ENCODE measurements at regions not wholly inside any gene's neighbourhood (a gene's known extent, or its start where the extent isn't known, plus 50 kb on each side); places are given as distances from the start of the nearest gene placed in this dataset.
"Not testable (repeated sequence)": the region's sequence is repeated elsewhere in the genome, so short reads cannot be mapped to it uniquely, and the experiment has no call there.

GRCh38 chr18:59038295-59039039 is 101.2 kb upstream of the SEC11C start:
- ATAC-seq (no peak), DNase-seq (ENCODE audit: low spot score) (no peak)

- ATAC-seq; DNase-seq (ENCODE audit: low spot score): not testable (repeated sequence)
These were observed 100.7 kb upstream of the SEC11C start for GRCh38 chr18:59039040-59039320.

- no peak for ATAC-seq
These were observed 100.2 kb upstream of the SEC11C start for GRCh38 chr18:59039449-59039848.

GRCh38 chr18:59040770-59041148 is 98.9 kb upstream of the SEC11C start:
- ATAC-seq (no peak), DNase-seq (ENCODE audit: low spot score) (no peak)

More at GRCh38 chr18:59039449-59039848, 100.2 kb upstream of the SEC11C start:
- DNase-seq (ENCODE audit: low spot score), result no peak

GRCh38 chr18:59041296-59041695 is 98.4 kb upstream of the SEC11C start:
- DNase-seq (ENCODE audit: low spot score) (no peak), ATAC-seq (no peak)

GRCh38 chr18:59041819-59042815 is 97.6 kb upstream of the SEC11C start:
- ATAC-seq (no peak), DNase-seq (ENCODE audit: low spot score) (no peak)

DNA sequence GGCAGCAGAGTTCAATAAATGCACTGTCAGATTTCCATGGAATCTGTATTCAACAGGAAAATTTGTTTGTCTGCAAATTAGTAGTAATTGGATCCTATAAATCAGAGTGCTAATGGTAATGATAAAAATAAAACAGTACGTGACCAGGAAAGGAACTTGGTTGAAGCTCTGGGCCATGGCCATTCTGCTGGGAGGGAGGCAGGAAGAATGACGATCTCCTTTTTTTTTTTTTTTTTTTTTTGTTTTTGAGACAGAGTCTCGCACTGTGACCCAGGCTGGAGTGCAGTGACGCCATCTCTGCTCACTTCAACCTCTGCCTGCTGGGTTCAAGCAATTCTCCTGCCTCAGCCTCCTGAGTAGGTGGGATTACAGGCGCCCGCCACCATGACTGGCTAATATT is 94.8 kb upstream of the SEC11C start:
- DNase-seq (ENCODE audit: low spot score) (no peak), ATAC-seq (no peak)

- DNase-seq (ENCODE audit: low spot score) (no peak), ATAC-seq (no peak)
These were observed 92.2 kb upstream of the SEC11C start for GRCh38 chr18:59047321-59048047.

- no peak for ATAC-seq
- no peak for DNase-seq (ENCODE audit: low spot score)
These were observed 91.7 kb upstream of the SEC11C start for GRCh38 chr18:59048048-59048363.

- no peak for DNase-seq (ENCODE audit: low spot score)
- ATAC-seq, result no peak
These were observed 91.3 kb upstream of the SEC11C start for GRCh38 chr18:59048378-59048777.

- ATAC-seq, result no peak
- no peak for DNase-seq (ENCODE audit: low spot score)
These were observed 89.7 kb upstream of the SEC11C start for GRCh38 chr18:59049721-59050660.

DNA sequence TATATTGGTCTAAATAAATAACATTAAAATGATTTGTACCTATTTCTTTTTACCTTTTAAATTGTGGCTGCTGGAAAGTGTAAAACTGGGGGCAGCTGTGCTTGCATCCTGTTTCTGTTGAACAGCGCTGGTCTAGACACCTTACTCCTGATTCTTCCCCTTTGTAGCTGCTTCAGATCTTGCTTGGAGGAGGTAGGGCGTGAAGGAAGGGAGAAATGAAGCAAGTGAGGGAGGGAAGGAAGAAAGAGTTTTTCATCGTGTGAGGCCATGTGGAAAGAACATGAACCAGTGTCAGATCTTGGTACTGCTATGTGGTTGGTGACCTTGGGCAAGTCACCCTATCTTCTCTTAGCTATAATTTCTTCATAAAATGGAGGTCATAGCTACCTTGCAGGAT is 89.0 kb upstream of the SEC11C start:
- DNase-seq (ENCODE audit: low spot score) (no peak), ATAC-seq (no peak)

- ATAC-seq, result no peak
- no peak for DNase-seq (ENCODE audit: low spot score)
These were observed 88.1 kb upstream of the SEC11C start for GRCh38 chr18:59051470-59052165.

GRCh38 chr18:59052965-59053820 is 86.5 kb upstream of the SEC11C start:
- DNase-seq (ENCODE audit: low spot score), result no peak
- ATAC-seq, result peak; percentile 61

- no peak for ATAC-seq
- DNase-seq (ENCODE audit: low spot score), result no peak
These were observed 85.0 kb upstream of the SEC11C start for GRCh38 chr18:59054496-59055287.

GRCh38 chr18:59055345-59056032 is 84.2 kb upstream of the SEC11C start:
- no peak for DNase-seq (ENCODE audit: low spot score)
- no peak for ATAC-seq

GRCh38 chr18:59056706-59057492 is 82.8 kb upstream of the SEC11C start:
- ATAC-seq (peak; percentile 94), DNase-seq (ENCODE audit: low spot score) (peak; percentile 77)

Data from left lobe of liver (tissue), 2 donors.